SJSA1 (cell line): ENCODE measurements at regions not wholly inside any gene's neighbourhood (a gene's known extent, or its start where the extent isn't known, plus 50 kb on each side); places are given as distances from the start of the nearest gene placed in this dataset.

Source experiments
- DNase-seq, 2 experiments: peaks; one replicate each; pipeline ENCODE4 v3.0.0-alpha.2; 2015 to 2020; ENCODE audit warnings: low spot score in 2 of 2, low read depth in 1 of 2
- H3K27ac ChIP-seq: fragments of 250-450 bp; sonication (Bioruptor Pico); 2 replicates; pipeline ENCODE4 v1.5.1; 2020; ENCODE audit warnings: mild to moderate bottlenecking, moderate library complexity
- H3K27me3 ChIP-seq: fragments of 250-450 bp; sonication (Bioruptor Pico); replicated peaks from 2 replicates; pipeline ENCODE4 v1.5.1; 2020; ENCODE audit warnings: mild to moderate bottlenecking, moderate library complexity
- H3K36me3 ChIP-seq: fragments of 250-450 bp; sonication (Bioruptor Pico); 2 replicates; pipeline ENCODE4 v1.5.1; 2020; ENCODE audit warnings: mild to moderate bottlenecking
- H3K4me1 ChIP-seq: fragments of 250-450 bp; sonication (Bioruptor Pico); replicated peaks from 2 replicates; pipeline ENCODE4 v1.6.1; 2021; ENCODE audit warnings: mild to moderate bottlenecking
- H3K4me3 ChIP-seq: fragments of 250-450 bp; sonication (Bioruptor Pico); 2 replicates; pipeline ENCODE4 v1.5.1; 2020; ENCODE audit warnings: mild to moderate bottlenecking
- H3K9me3 ChIP-seq: fragments of 250-450 bp; sonication (Bioruptor Pico); replicated peaks from 2 replicates; pipeline ENCODE4 v1.5.1; 2020; ENCODE audit warnings: mild to moderate bottlenecking

DNA sequence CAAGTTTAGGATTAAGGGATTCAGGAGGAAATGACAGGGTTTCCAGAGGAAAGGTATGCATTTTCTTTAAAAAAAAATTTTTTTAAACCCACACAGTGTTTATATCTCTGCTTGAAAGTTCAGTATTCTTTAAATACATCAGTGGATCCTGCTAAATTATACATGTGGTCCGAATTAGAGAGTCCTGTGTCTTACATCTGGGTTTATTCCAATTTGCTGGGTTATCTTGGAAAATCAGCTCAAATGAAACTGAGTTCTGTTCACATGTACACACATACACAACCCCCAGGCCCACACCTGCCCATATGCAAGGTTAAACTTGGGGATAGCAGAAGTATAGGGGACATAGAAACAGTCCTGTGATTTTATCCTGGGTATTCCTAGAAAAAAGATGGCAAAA is 493.7 kb downstream of the ZNF608 start:
- Histone ChIP-seq H3K9me3 (peaks cover 4% of the 10 kb centered on the region; the same call in 1 of the 2 replicates), H3K27ac (no peak overlapping the region), H3K27me3 (no peaks in the 10 kb centered on the region), H3K4me1 (no peaks in the 10 kb centered on the region), H3K4me3 (no peak overlapping the region), H3K36me3 (no peaks in the 10 kb centered on the region)
- DNase-seq: no peak

- no peaks in the 10 kb centered on the region for H3K36me3 ChIP-seq
- H3K4me1 ChIP-seq: no peaks in the 10 kb centered on the region
- no peak overlapping the region for H3K27ac ChIP-seq
- H3K27me3 ChIP-seq: no peaks in the 10 kb centered on the region
- H3K9me3 ChIP-seq: peaks cover 4% of the 10 kb centered on the region; the same call in 1 of the 2 replicates
- no peak overlapping the region for H3K4me3 ChIP-seq
- no peak for DNase-seq
These were observed 494.2 kb downstream of the ZNF608 start for GRCh38 chr5:124252191-124252638.

GRCh38 chr5:124245276-124245675 is 501.2 kb downstream of the ZNF608 start:
- no peaks in the 10 kb centered on the region for H3K27me3 ChIP-seq
- no peak for DNase-seq
- H3K9me3 ChIP-seq: peaks cover 4% of the 10 kb centered on the region; the same call in 1 of the 2 replicates
- no peaks in the 10 kb centered on the region for H3K36me3 ChIP-seq
- H3K27ac ChIP-seq: no peak overlapping the region
- H3K4me1 ChIP-seq: no peaks in the 10 kb centered on the region
- no peak overlapping the region for H3K4me3 ChIP-seq

DNA sequence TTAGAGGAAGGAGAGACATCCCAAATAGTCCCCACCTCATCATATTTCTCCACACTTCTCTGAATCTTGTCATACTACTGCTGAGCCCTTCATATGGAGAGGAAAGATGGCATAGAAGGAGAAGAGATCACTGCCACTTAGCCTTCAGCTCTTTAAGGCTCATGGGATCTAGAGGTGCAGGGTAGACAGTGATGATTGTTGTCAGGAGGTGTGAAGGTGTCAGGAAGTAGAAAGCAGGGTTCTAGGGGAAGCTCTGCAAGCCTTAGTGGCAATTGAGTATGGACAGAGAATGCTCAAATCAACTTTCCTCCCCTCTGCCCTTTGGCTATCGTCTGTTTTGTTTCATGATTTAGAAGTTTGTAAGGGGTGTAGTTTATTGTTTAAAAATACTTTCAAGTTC is 505.7 kb downstream of the ZNF608 start:
- Histone ChIP-seq H3K27me3 (no peaks in the 10 kb centered on the region), H3K36me3 (no peaks in the 10 kb centered on the region), H3K27ac (no peak overlapping the region), H3K4me1 (no peaks in the 10 kb centered on the region), H3K4me3 (no peak overlapping the region), H3K9me3 (no peaks in the 10 kb centered on the region)
- no peak for DNase-seq

GRCh38 chr5:124239572-124239971 is 506.9 kb downstream of the ZNF608 start:
- H3K36me3 ChIP-seq: no peaks in the 10 kb centered on the region
- H3K27ac ChIP-seq: no peak overlapping the region
- no peaks in the 10 kb centered on the region for H3K9me3 ChIP-seq
- no peaks in the 10 kb centered on the region for H3K27me3 ChIP-seq
- no peaks in the 10 kb centered on the region for H3K4me1 ChIP-seq
- DNase-seq: no peak
- no peak overlapping the region for H3K4me3 ChIP-seq

DNA sequence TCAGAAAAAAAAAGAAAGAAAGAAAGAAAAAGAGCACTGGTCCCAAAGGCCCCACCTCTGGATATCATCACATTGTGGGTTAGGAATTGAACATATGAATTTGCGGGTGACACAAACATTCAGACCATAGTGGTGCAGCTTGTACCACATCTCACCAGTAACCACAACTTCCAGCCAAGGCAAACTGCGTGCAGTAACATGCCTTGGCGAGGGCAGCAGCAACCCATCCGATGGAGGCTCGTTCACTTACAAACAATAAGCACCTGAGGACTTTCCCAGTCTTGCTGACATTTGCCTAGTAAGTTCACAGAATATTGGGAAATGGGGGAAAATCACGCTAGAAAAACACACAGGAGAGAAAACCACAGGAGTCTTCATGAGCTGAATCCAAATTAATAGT is 508.1 kb downstream of the ZNF608 start:
- Histone ChIP-seq H3K36me3 (no peaks in the 10 kb centered on the region), H3K27me3 (no peaks in the 10 kb centered on the region), H3K4me3 (no peak overlapping the region), H3K27ac (no peak overlapping the region), H3K9me3 (no peaks in the 10 kb centered on the region), H3K4me1 (no peaks in the 10 kb centered on the region)
- DNase-seq: no peak

- no peak for DNase-seq
- Histone ChIP-seq H3K4me3 (no peak overlapping the region), H3K4me1 (no peaks in the 10 kb centered on the region), H3K36me3 (no peaks in the 10 kb centered on the region), H3K27ac (no peak overlapping the region), H3K27me3 (no peaks in the 10 kb centered on the region), H3K9me3 (no peaks in the 10 kb centered on the region)
These were observed 509.2 kb downstream of the ZNF608 start for GRCh38 chr5:124237206-124237695.

- DNase-seq: no peak
- H3K9me3 ChIP-seq: no peaks in the 10 kb centered on the region
- H3K27me3 ChIP-seq: no peaks in the 10 kb centered on the region
- H3K27ac ChIP-seq: no peak overlapping the region
- no peak overlapping the region for H3K4me3 ChIP-seq
- H3K4me1 ChIP-seq: no peaks in the 10 kb centered on the region
- no peaks in the 10 kb centered on the region for H3K36me3 ChIP-seq
These were observed 509.9 kb downstream of the ZNF608 start for GRCh38 chr5:124236361-124237205.

- no peak for DNase-seq
- H3K4me3 ChIP-seq: no peak overlapping the region
- H3K36me3 ChIP-seq: no peaks in the 10 kb centered on the region
- H3K27me3 ChIP-seq: no peaks in the 10 kb centered on the region
- no peaks in the 10 kb centered on the region for H3K4me1 ChIP-seq
- no peaks in the 10 kb centered on the region for H3K9me3 ChIP-seq
- no peak overlapping the region for H3K27ac ChIP-seq
These were observed 510.9 kb downstream of the ZNF608 start for GRCh38 chr5:124235576-124235975.

- H3K36me3 ChIP-seq: no peaks in the 10 kb centered on the region
- no peaks in the 10 kb centered on the region for H3K27me3 ChIP-seq
- no peaks in the 10 kb centered on the region for H3K4me1 ChIP-seq
- no peak overlapping the region for H3K4me3 ChIP-seq
- no peak for DNase-seq
- H3K27ac ChIP-seq: no peak overlapping the region
- no peaks in the 10 kb centered on the region for H3K9me3 ChIP-seq
These were observed 511.5 kb downstream of the ZNF608 start for GRCh38 chr5:124234770-124235562.

DNA sequence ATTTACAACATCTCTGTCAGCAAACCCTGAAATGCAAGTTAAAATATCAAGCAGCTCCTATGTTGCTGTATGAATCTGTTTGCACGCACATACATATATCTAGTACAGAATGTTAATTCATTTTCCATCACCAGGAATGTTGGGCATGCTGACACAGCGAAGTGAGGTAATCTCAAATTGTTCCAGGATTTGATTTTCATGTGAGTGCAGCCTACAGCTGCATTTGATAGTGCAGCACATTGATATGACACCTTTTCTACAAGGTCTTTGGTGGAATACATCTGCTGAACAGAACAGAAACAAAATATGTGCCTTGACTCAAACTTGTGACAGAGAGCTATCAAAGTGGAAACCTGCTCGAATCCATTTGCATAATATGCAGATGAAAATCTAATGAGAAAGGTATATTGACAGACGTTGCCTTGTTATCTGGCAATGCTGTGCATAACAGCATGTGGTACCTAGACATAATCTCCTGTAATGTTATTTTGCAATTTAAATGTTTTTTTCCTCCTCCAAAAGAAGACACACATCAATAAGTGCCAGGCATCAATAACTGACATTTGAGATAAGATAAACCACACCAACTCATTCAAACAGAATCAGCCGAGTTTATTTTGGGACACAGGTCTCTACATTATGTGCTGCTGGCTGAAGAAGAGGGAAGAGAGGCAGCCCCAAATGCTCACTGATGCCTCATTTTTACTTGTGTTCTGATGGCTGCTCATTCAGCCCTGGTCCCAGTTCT is 512.2 kb downstream of the ZNF608 start:
- DNase-seq: no peak
- H3K27me3 ChIP-seq: no peaks in the 10 kb centered on the region
- H3K9me3 ChIP-seq: no peaks in the 10 kb centered on the region
- H3K36me3 ChIP-seq: no peaks in the 10 kb centered on the region
- no peak overlapping the region for H3K27ac ChIP-seq
- H3K4me3 ChIP-seq: no peak overlapping the region
- no peaks in the 10 kb centered on the region for H3K4me1 ChIP-seq

DNA sequence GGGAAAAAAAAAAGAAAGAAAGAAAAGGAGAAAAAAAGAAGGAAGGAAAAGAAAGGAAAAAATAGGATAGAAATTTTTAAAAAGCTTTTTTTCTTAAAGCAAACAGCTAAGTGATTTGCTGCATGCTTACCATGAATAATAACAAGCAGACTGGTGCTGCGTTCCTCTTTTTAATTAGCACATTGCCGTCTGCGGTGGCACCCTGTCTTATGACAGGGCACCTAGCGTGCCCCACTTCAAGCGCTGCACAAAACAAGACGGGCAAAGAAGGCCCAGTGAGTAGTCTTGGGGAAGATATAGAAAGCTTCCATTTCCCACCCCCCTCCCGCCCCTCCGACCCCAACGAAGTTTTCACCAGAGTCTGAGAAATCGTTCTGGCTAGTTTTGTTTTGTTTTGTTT is 513.9 kb downstream of the ZNF608 start:
- Histone ChIP-seq H3K36me3 (no peaks in the 10 kb centered on the region), H3K4me1 (no peaks in the 10 kb centered on the region), H3K9me3 (no peaks in the 10 kb centered on the region), H3K27me3 (no peaks in the 10 kb centered on the region), H3K27ac (no peak overlapping the region), H3K4me3 (no peak overlapping the region)
- no peak for DNase-seq

- no peak for DNase-seq
- Histone ChIP-seq H3K27me3 (no peaks in the 10 kb centered on the region), H3K36me3 (no peaks in the 10 kb centered on the region), H3K9me3 (no peaks in the 10 kb centered on the region), H3K4me1 (no peaks in the 10 kb centered on the region), H3K4me3 (no peak overlapping the region), H3K27ac (no peak overlapping the region)
These were observed 514.6 kb downstream of the ZNF608 start for GRCh38 chr5:124231802-124232201.
